Activated CD8-positive, alpha-beta T cell treated with anti-CD3 and anti-CD28 coated beads for 36 hours (primary cell): ENCODE measurements at regions not wholly inside any gene's neighbourhood (a gene's known extent, or its start where the extent isn't known, plus 50 kb on each side); places are given as distances from the start of the nearest gene placed in this dataset.

Experiments used
- ATAC-seq: fragments of 200-7000 bp; cut with Tn5 transposase; one replicate; pipeline ENCODE4 v1.10.0; 2021; ENCODE audit warnings: mild to moderate bottlenecking, moderate library complexity
- CTCF ChIA-PET: fragments of 350-600 bp; sonication (Branson Sonifier 250); formaldehyde crosslinking; loops from one replicate; lab custom pipeline; 2021; ENCODE audit warnings: antibody characterized with exemption; lab: Charles Lee
- POLR2A ChIA-PET: fragments of 350-600 bp; sonication (Branson Sonifier 250); formaldehyde crosslinking; loops from one replicate; lab custom pipeline; 2021; ENCODE audit warnings: antibody characterized with exemption; lab: Charles Lee
- DNase-seq: peaks from one replicate; pipeline ENCODE4 v3.0.0-alpha.2; 2020
- H3K27ac Mint-ChIP-seq: one replicate; pipeline ENCODE4 v1.8.0; 2021; ENCODE audit warnings: mild to moderate bottlenecking, mixed read lengths
- H3K27me3 Mint-ChIP-seq: one replicate; pipeline ENCODE4 v1.8.0; 2021; ENCODE audit warnings: mixed read lengths
- H3K36me3 Mint-ChIP-seq: one replicate; pipeline ENCODE4 v1.8.0; 2021; ENCODE audit warnings: low read depth, mixed read lengths
- H3K4me1 Mint-ChIP-seq: one replicate; pipeline ENCODE4 v1.8.0; 2021; ENCODE audit warnings: low read depth, mixed read lengths
- H3K4me3 Mint-ChIP-seq: one replicate; pipeline ENCODE4 v1.8.0; 2021; ENCODE audit warnings: mild to moderate bottlenecking, moderate library complexity, mixed read lengths
- H3K9me3 Mint-ChIP-seq: one replicate; pipeline ENCODE4 v1.8.0; 2021; ENCODE audit warnings: mixed read lengths
- CTCF ChIP-seq: fragments of 200-600 bp; IDR thresholded peaks from one replicate; pipeline ENCODE4 v1.8.0; 2022; ENCODE audit warnings: antibody characterized with exemption, mild to moderate bottlenecking
- intact Hi-C: fragments of 100-400 bp; cut with micrococcal nuclease; formaldehyde crosslinking; loops from one replicate; pipeline ENCODE4 v1.10.0; 2022

GRCh38 chr5:103450333-103451061 is 112.1 kb downstream of the NUDT12 start:
- intact Hi-C loops: no loop called here
- Mint-ChIP-seq H3K27ac (no peak overlapping the region), H3K4me3 (no peak overlapping the region), H3K4me1 (no peaks in the 10 kb centered on the region), H3K27me3 (no peaks in the 10 kb centered on the region), H3K9me3 (no peaks in the 10 kb centered on the region), H3K36me3 (no peaks in the 10 kb centered on the region)
- no peak for DNase-seq
- POLR2A ChIA-PET: no interaction called here
- TF ChIP-seq CTCF: no peak
- CTCF ChIA-PET: no interaction called here
- ATAC-seq: no peak

GRCh38 chr5:103446813-103447212 is 115.8 kb downstream of the NUDT12 start:
- no peak for TF ChIP-seq CTCF
- ChIA-PET POLR2A (no interaction called here), CTCF (no interaction called here)
- Mint-ChIP-seq H3K9me3 (no peaks in the 10 kb centered on the region), H3K27me3 (peaks cover 2% of the 10 kb centered on the region), H3K4me3 (no peak overlapping the region), H3K4me1 (no peaks in the 10 kb centered on the region), H3K27ac (no peak overlapping the region), H3K36me3 (no peaks in the 10 kb centered on the region)
- intact Hi-C loops: no loop called here
- no peak for ATAC-seq
- DNase-seq: no peak

GRCh38 chr5:103445426-103446035 is 117.1 kb downstream of the NUDT12 start:
- no peak for DNase-seq
- no peaks in the 10 kb centered on the region for H3K9me3 Mint-ChIP-seq
- no peaks in the 10 kb centered on the region for H3K36me3 Mint-ChIP-seq
- H3K27me3 Mint-ChIP-seq: peaks cover 2% of the 10 kb centered on the region
- H3K4me1 Mint-ChIP-seq: no peaks in the 10 kb centered on the region
- intact Hi-C loops: no loop called here
- TF ChIP-seq CTCF: no peak
- H3K27ac Mint-ChIP-seq: no peak overlapping the region
- ChIA-PET CTCF (no interaction called here), POLR2A (interaction anchor here (0.7 kb wide), 1 partner anchor 47 kb away, joined by 3 read pairs; no protein-coding TSS in a partner anchor)
- ATAC-seq: no peak
- H3K4me3 Mint-ChIP-seq: no peak overlapping the region

- no peak for ATAC-seq
- Mint-ChIP-seq H3K4me3 (no peak overlapping the region), H3K27ac (no peak overlapping the region), H3K9me3 (peaks cover 7% of the 10 kb centered on the region), H3K4me1 (no peaks in the 10 kb centered on the region), H3K27me3 (peaks cover 2% of the 10 kb centered on the region), H3K36me3 (no peaks in the 10 kb centered on the region)
- ChIA-PET POLR2A (no interaction called here), CTCF (no interaction called here)
- DNase-seq: no peak
- intact Hi-C loops: no loop called here
- TF ChIP-seq CTCF: no peak
Observed at GRCh38 chr5:103444333-103445038, 118.1 kb downstream of the NUDT12 start.

- peaks cover 2% of the 10 kb centered on the region for H3K27me3 Mint-ChIP-seq
- ATAC-seq: no peak
- POLR2A ChIA-PET: no interaction called here
- intact Hi-C loops: no loop called here
- no peaks in the 10 kb centered on the region for H3K4me1 Mint-ChIP-seq
- no peak for DNase-seq
- H3K27ac Mint-ChIP-seq: no peak overlapping the region
- no peak for TF ChIP-seq CTCF
- peaks cover 11% of the 10 kb centered on the region for H3K9me3 Mint-ChIP-seq
- H3K4me3 Mint-ChIP-seq: no peak overlapping the region
- no peaks in the 10 kb centered on the region for H3K36me3 Mint-ChIP-seq
- CTCF ChIA-PET: no interaction called here
Observed at GRCh38 chr5:103442750-103443149, 119.8 kb downstream of the NUDT12 start.
